Uterus (tissue), 3 donors: ENCODE measurements at regions not wholly inside any gene's neighbourhood (a gene's known extent, or its start where the extent isn't known, plus 50 kb on each side); places are given as distances from the start of the nearest gene placed in this dataset.

Source experiments
- DNase-seq, 2 donors: peaks; one replicate each; pipeline ENCODE4 v3.0.0-alpha.2; 2019 to 2020
- H3K27ac ChIP-seq, 2 donors: fragments of 200-600 bp; sonication (generic); 1 replicate in 1 of 2; 2 replicates in 1 of 2; pipeline ENCODE4 v1.5.1; 2016 to 2018
- H3K27me3 ChIP-seq, 2 donors: fragments of 200-600 bp; sonication (generic); one replicate each; pipeline ENCODE4 v1.5.1; 2018 to 2019; ENCODE audit warnings: control low read depth in 1 of 2
- H3K36me3 ChIP-seq, 2 donors: fragments of 200-600 bp; sonication (generic); one replicate each; pipeline ENCODE4 v1.5.1; 2019; ENCODE audit warnings: control low read depth in 1 of 2
- H3K4me1 ChIP-seq, 2 donors: fragments of 200-600 bp; sonication (generic); one replicate each; pipeline ENCODE4 v1.5.1; 2018 to 2019; ENCODE audit warnings: control low read depth in 1 of 2
- H3K4me3 ChIP-seq, 2 donors: fragments of 200-600 bp; sonication (generic); 1 replicate in 1 of 2; 2 replicates in 1 of 2; pipeline ENCODE4 v1.5.1; 2018 to 2019; ENCODE audit warnings: mild to moderate bottlenecking in 1 of 2
- H3K9me3 ChIP-seq, 2 donors: fragments of 200-600 bp; sonication (generic); one replicate each; pipeline ENCODE4 v1.5.1; 2019; ENCODE audit warnings: control low read depth in 1 of 2
- POLR2A ChIP-seq, 2 donors: fragments of 450-650 bp; IDR thresholded peaks; one replicate each; pipeline ENCODE4 v1.6.1; 2016; ENCODE audit warnings: antibody characterized with exemption in 2 of 2, mild to moderate bottlenecking in 1 of 2, moderate library complexity in 1 of 2
- intact Hi-C: fragments of 100-400 bp; cut with DNase I; formaldehyde crosslinking; loops from one replicate; pipeline ENCODE4 v1.15.1; 2023; ENCODE audit warnings: low total_unique reads
- TF ChIP-seq, protein P1 (sequence below), 4 experiments: fragments of 200-600 bp in 2 of 4; fragments of 450-650 bp in 2 of 4; sonication (generic) in 2 of 4; IDR thresholded peaks; one replicate each; pipeline ENCODE4 v1.5.1; 2016 to 2019; ENCODE audit warnings: antibody characterized with exemption in 4 of 4, mild to moderate bottlenecking in 2 of 4, moderate library complexity in 1 of 4
- donor health status: DM: yes; HTN: yes; CAD: no.

DNA sequence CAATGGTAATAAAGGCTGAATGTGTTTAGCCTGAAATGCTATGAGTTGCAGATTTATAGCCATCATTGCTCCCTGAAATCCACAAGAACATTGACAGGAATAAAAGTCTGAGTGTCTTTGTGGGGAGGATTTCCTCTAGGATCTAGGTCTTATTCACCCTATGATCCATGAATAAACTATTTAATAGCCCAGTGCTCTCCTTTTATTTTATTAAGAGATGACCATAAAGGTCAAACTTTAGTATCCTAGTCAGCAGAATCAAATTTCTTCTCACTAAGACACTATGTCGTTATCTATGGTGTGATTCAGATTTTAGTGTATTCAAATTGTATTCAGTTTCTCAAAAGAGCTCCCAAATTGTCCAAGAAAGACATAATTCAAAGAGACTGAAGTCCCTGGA is 67.8 kb upstream of the AKR1E2 start:
- no peaks in the 10 kb centered on the region for H3K9me3 ChIP-seq
- intact Hi-C loops: no loop called here
- no peaks in the 10 kb centered on the region for H3K36me3 ChIP-seq
- no peak overlapping the region for H3K27ac ChIP-seq
- no peak overlapping the region for H3K4me3 ChIP-seq
- DNase-seq: no peak
- H3K27me3 ChIP-seq: no peaks in the 10 kb centered on the region
- no peaks in the 10 kb centered on the region for H3K4me1 ChIP-seq
- no peak for TF ChIP-seq POLR2A (IDR thresholded peaks at IDR 0.05)
- TF ChIP-seq, protein P1, sequence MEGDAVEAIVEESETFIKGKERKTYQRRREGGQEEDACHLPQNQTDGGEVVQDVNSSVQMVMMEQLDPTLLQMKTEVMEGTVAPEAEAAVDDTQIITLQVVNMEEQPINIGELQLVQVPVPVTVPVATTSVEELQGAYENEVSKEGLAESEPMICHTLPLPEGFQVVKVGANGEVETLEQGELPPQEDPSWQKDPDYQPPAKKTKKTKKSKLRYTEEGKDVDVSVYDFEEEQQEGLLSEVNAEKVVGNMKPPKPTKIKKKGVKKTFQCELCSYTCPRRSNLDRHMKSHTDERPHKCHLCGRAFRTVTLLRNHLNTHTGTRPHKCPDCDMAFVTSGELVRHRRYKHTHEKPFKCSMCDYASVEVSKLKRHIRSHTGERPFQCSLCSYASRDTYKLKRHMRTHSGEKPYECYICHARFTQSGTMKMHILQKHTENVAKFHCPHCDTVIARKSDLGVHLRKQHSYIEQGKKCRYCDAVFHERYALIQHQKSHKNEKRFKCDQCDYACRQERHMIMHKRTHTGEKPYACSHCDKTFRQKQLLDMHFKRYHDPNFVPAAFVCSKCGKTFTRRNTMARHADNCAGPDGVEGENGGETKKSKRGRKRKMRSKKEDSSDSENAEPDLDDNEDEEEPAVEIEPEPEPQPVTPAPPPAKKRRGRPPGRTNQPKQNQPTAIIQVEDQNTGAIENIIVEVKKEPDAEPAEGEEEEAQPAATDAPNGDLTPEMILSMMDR (IDR thresholded peaks at IDR 0.05): no peak

DNA sequence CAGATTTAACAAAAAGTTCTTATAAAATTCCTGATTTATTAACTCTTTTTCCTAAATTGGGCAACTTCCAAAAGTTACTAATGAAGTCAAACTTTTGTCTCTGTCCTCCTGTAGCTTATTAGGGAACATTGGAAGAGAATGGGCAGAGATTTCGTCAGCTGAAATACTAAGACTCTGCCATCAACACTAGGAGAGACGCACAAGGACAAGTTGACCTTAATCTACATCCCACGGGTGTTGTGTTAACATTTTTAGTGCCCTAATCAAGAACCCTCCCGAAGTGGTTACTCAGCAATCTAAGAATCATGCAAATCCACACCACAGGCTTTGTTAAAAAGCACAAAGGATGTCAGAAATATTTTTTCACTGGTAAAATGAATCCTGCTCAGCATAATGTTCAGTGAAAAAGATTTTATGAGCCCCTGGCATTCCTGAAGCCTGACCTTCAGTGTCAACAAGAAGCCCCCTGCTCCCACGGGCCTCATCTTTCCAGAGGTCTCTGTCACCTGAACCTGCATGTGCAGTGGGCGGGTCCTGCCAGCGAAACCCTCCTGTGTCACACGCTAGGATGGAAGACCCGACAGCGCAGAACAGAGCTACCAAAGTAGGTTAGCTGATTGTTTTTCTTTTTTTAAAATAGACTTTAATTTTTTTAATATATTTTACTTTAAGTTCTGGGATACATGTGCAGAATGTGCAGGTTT is 70.6 kb upstream of the AKR1E2 start:
- Histone ChIP-seq H3K27me3 (no peaks in the 10 kb centered on the region), H3K9me3 (no peaks in the 10 kb centered on the region), H3K36me3 (no peaks in the 10 kb centered on the region), H3K4me3 (no peak overlapping the region), H3K4me1 (no peaks in the 10 kb centered on the region), H3K27ac (peak overlapping the region in 1 of 2 donors; percentile 15)
- intact Hi-C loops: no loop called here
- TF ChIP-seq POLR2A (IDR thresholded peaks at IDR 0.05): no peak
- TF ChIP-seq, protein P1 (IDR thresholded peaks at IDR 0.05): no peak
- DNase-seq: no peak

DNA sequence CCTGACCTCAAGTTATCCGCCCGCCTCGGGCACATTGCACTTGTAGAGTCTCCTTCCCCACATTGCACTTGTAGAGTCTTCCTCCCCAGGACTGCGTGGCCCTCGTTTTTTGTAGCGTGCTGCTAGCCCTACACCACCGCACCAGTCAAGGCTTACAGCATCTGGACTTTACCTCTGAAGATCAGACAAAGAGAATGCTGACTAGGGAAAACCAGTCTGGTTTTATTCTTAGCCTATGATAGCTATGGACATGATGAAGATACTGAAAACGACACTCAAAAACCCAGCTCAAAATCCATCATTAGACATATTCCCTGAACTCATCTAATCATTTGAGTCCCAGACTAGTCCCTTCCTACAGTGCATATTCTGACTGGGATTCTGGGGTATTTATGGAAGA is 71.9 kb upstream of the AKR1E2 start:
- H3K36me3 ChIP-seq: no peaks in the 10 kb centered on the region
- H3K9me3 ChIP-seq: no peaks in the 10 kb centered on the region
- H3K4me1 ChIP-seq: no peaks in the 10 kb centered on the region
- H3K4me3 ChIP-seq: no peak overlapping the region
- H3K27ac ChIP-seq: no peak overlapping the region
- H3K27me3 ChIP-seq: no peaks in the 10 kb centered on the region
- TF ChIP-seq POLR2A (IDR thresholded peaks at IDR 0.05): no peak
- TF ChIP-seq, protein P1 (IDR thresholded peaks at IDR 0.05): no peak
- no peak for DNase-seq
- intact Hi-C loops: no loop called here

DNA sequence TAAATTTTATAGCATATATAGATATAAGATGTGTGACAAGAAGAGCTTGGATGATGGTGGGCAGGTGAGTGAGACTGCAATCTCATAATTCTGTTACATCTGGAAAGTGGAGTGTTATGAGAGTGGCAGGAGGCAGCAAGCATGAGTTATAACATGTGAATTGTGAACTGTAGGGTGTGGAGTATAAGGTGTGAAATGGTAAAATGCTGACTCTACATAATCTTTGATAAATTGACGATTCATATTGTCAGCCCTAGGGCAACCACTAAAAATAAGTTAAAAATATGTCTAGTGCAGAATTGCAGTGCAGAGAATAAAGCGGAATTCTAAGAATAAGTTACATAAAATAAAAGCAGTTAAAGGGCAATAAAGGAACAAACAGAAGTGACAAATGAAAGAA is 74.8 kb upstream of the AKR1E2 start:
- H3K4me1 ChIP-seq: no peaks in the 10 kb centered on the region
- no peak overlapping the region for H3K27ac ChIP-seq
- no peak for DNase-seq
- intact Hi-C loops: no loop called here
- H3K9me3 ChIP-seq: no peaks in the 10 kb centered on the region
- no peak for TF ChIP-seq POLR2A (IDR thresholded peaks at IDR 0.05)
- TF ChIP-seq, protein P1 (IDR thresholded peaks at IDR 0.05): no peak
- H3K4me3 ChIP-seq: no peak overlapping the region
- H3K27me3 ChIP-seq: no peaks in the 10 kb centered on the region
- H3K36me3 ChIP-seq: no peaks in the 10 kb centered on the region

DNA sequence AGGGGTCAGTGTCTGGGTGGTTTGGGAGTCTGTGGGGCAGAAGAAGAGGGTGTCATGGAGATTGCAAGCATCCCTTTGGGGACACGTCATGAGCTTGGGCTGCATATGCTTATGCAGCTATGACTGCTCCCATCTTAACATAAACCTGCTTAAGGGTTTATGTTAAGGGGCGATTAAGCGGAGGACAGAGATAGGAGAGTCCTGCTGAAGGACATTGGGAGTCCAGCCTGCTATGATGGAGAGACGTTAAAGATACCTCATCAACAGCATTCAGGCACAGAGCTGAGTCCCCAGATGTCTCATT is 76.8 kb upstream of the AKR1E2 start:
- H3K9me3 ChIP-seq: no peaks in the 10 kb centered on the region
- TF ChIP-seq POLR2A (IDR thresholded peaks at IDR 0.05): no peak
- TF ChIP-seq, protein P1 (IDR thresholded peaks at IDR 0.05): no peak
- no peaks in the 10 kb centered on the region for H3K4me1 ChIP-seq
- no peak overlapping the region for H3K4me3 ChIP-seq
- H3K27me3 ChIP-seq: no peaks in the 10 kb centered on the region
- no peak overlapping the region for H3K27ac ChIP-seq
- H3K36me3 ChIP-seq: no peaks in the 10 kb centered on the region
- intact Hi-C loops: no loop called here
- DNase-seq: no peak
